HG03045 (cell line): ENCODE measurements at regions not wholly inside any gene's neighbourhood (a gene's known extent, or its start where the extent isn't known, plus 50 kb on each side); places are given as distances from the start of the nearest gene placed in this dataset.
"Not testable (repeated sequence)": the region's sequence is repeated elsewhere in the genome, so short reads cannot be mapped to it uniquely, and the experiment has no call there.

Experiments used
- ATAC-seq: cut with Tn5 transposase; IDR thresholded peaks from one replicate; pipeline ENCODE4 v1.9.1; 2021; ENCODE audit warnings: mild to moderate bottlenecking, moderate library complexity; ENCODE audit not compliant: unreplicated experiment

- ATAC-seq: no peak
Observed at GRCh38 chr12:91695964-91696363, 449.7 kb downstream of the BTG1 start.

GRCh38 chr12:91695406-91695805, 450.2 kb downstream of the BTG1 start:
- ATAC-seq: not testable (repeated sequence)

DNA sequence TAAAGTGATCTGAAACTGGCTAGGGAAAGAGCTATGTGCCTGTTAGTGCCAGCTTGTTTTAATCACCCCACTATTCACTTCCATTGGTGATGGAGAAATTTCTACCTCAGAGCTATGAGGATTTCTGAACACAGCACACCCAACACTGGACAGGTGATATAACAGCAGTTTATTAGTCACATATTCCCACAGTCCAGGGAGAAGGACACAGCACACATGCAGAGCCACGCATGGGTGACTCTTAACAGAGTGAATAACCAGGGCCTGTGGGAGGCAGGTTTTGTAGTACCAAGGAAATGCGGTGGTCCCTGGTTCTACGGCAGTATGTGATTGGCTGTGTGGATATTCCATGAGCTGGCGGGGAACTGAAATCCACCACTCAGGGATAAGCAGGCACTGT, 455.1 kb downstream of the BTG1 start:
- no peak for ATAC-seq

GRCh38 chr12:91687052-91688017, 458.3 kb downstream of the BTG1 start:
- ATAC-seq: no peak

DNA sequence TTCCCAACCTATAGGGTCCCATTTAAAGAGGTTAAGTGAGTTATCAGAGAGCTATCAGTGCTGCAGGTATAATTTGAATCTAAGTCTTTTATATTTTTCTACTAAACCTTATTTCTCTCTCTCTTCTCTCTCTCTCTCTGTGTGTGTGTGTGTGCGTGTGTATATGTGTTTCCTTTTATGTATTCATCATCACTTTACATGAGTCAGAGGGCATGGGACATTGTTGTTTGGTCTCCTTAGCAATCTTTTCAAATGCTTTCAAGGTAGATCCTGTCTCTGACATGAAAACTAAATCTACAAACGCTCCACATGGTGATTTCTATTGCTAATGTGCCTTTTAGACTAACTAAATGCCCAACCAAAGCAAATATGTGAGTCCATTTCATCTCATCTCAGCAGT, 459.7 kb downstream of the BTG1 start:
- no peak for ATAC-seq

- ATAC-seq: no peak
Observed at GRCh38 chr12:91681751-91682150, 463.9 kb downstream of the BTG1 start.

GRCh38 chr12:91680864-91681263, 464.8 kb downstream of the BTG1 start:
- no peak for ATAC-seq

GRCh38 chr12:91677556-91677955, 468.1 kb downstream of the BTG1 start:
- ATAC-seq: no peak

GRCh38 chr12:91675401-91675800, 470.2 kb downstream of the BTG1 start:
- ATAC-seq: no peak

GRCh38 chr12:91672130-91672529, 473.5 kb downstream of the BTG1 start:
- no peak for ATAC-seq

- no peak for ATAC-seq
Observed at GRCh38 chr12:91667694-91668093, 478.0 kb downstream of the BTG1 start.

DNA sequence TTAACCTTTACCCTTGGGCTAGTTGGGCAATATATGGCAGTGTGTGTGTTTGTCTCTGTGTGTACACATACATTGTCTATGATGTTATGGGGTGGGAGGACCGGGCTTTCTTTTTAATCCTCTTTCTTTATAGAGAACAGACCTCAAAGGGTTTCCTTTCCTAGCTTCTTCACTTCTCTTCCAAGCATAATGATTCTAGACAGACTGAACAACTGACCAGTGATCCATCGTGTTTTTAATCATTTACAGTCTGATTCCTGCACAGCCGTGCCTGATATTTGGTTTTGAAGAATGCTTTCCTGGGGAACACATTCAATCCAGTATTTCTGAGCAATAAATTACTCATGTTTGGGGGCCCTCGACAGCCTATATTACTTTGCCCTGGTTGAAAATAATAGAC, 481.1 kb upstream of the DCN start:
- no peak for ATAC-seq

GRCh38 chr12:91663310-91663709, 480.7 kb upstream of the DCN start:
- no peak for ATAC-seq

- ATAC-seq: no peak
Observed at GRCh38 chr12:91662021-91662420, 479.4 kb upstream of the DCN start.

DNA sequence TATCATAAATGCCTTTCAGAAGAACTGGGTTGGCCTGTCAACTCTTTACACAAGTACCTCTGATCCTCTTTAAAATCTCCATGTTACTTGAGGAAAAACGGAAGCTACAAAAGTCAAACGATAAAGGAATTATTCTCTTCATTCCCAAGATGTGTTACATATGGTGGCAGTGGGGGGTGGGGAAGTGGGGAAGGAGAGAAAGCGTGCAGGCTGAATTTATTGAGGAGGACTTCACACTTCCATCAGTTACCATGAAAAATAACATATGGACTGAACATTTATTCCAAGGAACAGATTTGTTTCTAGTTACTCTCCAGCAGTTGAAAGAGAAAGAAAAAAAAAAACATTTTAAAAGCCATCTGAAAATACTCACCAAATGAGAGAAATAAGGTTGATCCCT, 474.4 kb upstream of the DCN start:
- ATAC-seq: no peak

DNA sequence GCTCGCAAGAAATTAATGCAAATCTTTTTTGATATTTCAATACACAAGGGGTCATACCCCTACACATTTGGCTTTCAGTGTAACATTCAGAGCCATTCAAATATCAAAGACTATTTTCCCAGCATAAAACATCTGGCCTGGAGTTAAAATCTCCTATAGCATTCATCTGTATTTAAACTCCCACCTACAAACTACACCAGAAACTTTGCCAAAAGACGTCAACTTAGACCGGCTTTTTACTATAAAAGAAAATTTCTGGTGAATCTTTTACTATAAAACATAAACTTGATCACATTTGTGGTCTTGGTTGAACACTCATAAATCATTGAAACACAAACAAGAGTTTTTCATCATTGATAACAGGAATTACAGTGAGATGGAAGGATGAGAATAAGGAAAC, 473.3 kb upstream of the DCN start:
- no peak for ATAC-seq

- no peak for ATAC-seq
Observed at GRCh38 chr12:91654087-91654486, 471.5 kb upstream of the DCN start.

DNA sequence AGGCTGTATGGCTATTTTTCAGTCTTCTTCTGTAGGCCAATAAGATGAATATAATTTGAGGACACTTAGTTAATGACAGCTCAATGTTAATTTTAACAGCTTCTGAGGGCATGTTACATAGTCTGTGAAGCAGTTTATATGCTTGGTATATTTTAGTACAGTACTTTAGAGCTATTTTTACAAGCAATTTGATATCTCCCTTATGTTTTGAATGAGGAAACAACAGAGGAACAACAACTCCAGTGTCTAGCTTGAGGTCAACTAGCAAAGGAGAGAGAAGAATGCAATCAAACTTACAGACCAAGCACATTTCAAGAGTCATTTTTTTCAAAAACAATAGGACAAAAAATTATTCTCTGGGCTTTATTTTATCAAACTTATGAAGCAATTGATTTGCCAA, 469.1 kb upstream of the DCN start:
- no peak for ATAC-seq

DNA sequence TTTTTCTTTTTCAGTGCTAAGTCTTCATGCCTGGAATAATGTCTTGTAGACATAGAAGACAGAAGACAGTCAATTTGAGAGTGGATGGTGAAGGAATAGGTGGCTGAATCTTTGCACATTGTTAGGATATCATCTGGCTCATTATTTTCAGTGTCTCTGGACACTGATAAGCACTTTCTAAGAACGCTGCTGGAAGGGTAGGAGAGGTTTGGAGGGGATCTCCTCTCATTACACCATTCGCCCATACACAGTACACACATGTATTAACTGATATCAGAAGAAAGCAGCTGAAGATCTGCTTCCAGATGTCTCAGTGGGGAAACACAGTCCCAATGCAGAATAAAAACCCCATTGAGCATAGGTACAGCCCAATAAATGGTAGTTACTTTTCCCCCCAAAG, 461.1 kb upstream of the DCN start:
- ATAC-seq: no peak

- ATAC-seq: no peak
Observed at GRCh38 chr12:91640021-91640420, 457.4 kb upstream of the DCN start.

GRCh38 chr12:91639327-91639726, 456.7 kb upstream of the DCN start:
- no peak for ATAC-seq

DNA sequence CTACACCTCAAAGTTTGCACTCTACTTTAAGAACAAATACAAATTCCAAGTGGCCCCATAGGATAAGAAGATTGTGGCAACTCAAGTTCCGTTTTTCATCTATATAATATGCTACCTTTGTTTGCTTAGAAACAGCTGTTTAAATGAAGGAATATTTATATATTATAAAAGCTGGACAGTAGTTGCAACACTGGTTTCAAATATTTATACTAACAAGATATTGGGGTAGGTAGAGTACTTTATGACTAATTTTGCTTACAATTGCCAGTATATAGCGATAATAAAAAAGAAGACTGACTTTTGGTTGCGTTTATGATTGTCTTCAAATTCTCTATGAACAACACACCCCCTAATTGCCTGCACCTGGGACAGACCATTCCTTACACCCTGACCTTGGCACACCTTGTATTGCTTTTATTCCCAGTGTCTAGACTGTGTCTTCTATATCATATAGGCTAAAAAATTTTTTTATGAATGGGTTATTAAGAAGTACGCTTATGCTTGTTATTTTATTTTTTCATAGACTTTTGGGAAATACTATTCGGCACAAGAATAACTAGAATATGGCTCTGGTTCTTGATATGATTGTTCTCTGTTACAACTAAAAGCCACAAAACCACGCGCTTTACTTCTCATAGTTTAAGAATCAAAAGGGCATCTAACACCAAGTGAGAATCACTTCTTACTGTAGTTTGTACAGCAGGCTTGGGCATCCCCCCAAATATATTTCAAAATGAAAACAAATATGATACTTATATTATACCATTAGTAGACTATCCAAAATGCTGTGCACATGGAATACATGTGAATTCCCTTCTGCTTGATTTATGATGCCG, 455.4 kb upstream of the DCN start:
- no peak for ATAC-seq
